ENCODE measurements at regions not wholly inside any gene's neighbourhood (a gene's known extent, or its start where the extent isn't known, plus 50 kb on each side); places are given as distances from the start of the nearest gene placed in this dataset.

DNA sequence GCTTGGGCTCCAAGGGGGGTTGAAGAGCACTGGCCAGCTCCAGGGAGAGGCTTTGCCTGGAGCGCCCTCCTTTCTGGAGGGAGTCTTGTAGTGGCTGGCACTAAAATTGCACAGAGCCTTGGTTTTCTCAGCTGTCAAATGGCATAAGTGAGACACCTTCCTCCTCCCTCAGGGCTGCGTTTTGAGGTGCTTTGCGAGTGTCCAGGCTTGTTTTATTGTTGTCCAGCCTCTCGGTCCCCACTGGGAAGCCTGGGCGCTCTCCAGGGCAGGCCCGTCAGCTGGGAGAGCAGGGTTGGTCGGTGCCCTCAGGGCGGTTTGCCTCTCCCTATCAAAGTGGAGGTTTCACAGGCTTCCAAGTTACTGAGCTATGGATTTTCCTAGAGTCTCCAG, 149.3 kb upstream of the B3GAT1 start:
- H3K4me3 ChIP-seq: no peak overlapping the region
- in situ Hi-C loops (cut with MboI; ENCODE audit: low pct_ligation_motif_present in 1 of 4, low pct_unique_long_range_greater_than_20kb in 1 of 4, low sequenced_read_pairs in 3 of 4) (no loop called here), intact Hi-C loops (cut with DNase I; ENCODE audit: low total_unique reads) (no loop called here)
- H3K4me1 ChIP-seq: no peaks in the 10 kb centered on the region
- 79 to 80% methylated on average over 2 to 8 of the region's 8 CpGs for WGBS, 2 donors (ENCODE audit: low coverage in 1 of 2)
- H3K27ac ChIP-seq: no peak overlapping the region
- no peak for DNase-seq
- no peaks in the 10 kb centered on the region for H3K27me3 ChIP-seq
- no peaks in the 10 kb centered on the region for H3K36me3 ChIP-seq
- no peaks in the 10 kb centered on the region for H3K9me3 ChIP-seq
- TF ChIP-seq POLR2AphosphoS5 (IDR thresholded peaks at IDR 0.05) (no peak), POLR2A (IDR thresholded peaks at IDR 0.05) (no peak), EP300 (IDR thresholded peaks at IDR 0.05; ENCODE audit: low read depth) (no peak)
- TF ChIP-seq, protein P1, sequence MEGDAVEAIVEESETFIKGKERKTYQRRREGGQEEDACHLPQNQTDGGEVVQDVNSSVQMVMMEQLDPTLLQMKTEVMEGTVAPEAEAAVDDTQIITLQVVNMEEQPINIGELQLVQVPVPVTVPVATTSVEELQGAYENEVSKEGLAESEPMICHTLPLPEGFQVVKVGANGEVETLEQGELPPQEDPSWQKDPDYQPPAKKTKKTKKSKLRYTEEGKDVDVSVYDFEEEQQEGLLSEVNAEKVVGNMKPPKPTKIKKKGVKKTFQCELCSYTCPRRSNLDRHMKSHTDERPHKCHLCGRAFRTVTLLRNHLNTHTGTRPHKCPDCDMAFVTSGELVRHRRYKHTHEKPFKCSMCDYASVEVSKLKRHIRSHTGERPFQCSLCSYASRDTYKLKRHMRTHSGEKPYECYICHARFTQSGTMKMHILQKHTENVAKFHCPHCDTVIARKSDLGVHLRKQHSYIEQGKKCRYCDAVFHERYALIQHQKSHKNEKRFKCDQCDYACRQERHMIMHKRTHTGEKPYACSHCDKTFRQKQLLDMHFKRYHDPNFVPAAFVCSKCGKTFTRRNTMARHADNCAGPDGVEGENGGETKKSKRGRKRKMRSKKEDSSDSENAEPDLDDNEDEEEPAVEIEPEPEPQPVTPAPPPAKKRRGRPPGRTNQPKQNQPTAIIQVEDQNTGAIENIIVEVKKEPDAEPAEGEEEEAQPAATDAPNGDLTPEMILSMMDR (IDR thresholded peaks at IDR 0.05): no peak

GRCh38 chr11:134560566-134561330, 148.7 kb upstream of the B3GAT1 start:
- no peaks in the 10 kb centered on the region for H3K9me3 ChIP-seq
- WGBS, 2 donors (ENCODE audit: low coverage in 1 of 2): 61 to 96% methylated on average over 6 to 12 of the region's 12 CpGs
- in situ Hi-C loops (cut with MboI; ENCODE audit: low pct_ligation_motif_present in 1 of 4, low pct_unique_long_range_greater_than_20kb in 1 of 4, low sequenced_read_pairs in 3 of 4) (no loop called here), intact Hi-C loops (cut with DNase I; ENCODE audit: low total_unique reads) (no loop called here)
- no peaks in the 10 kb centered on the region for H3K36me3 ChIP-seq
- H3K27ac ChIP-seq: no peak overlapping the region
- no peaks in the 10 kb centered on the region for H3K4me1 ChIP-seq
- DNase-seq: no peak
- H3K4me3 ChIP-seq: no peak overlapping the region
- no peak for TF ChIP-seq POLR2A (IDR thresholded peaks at IDR 0.05)
- TF ChIP-seq EP300 (IDR thresholded peaks at IDR 0.05; ENCODE audit: low read depth): no peak
- TF ChIP-seq POLR2AphosphoS5 (IDR thresholded peaks at IDR 0.05): no peak
- TF ChIP-seq, protein P1 (IDR thresholded peaks at IDR 0.05): no peak
- no peaks in the 10 kb centered on the region for H3K27me3 ChIP-seq

GRCh38 chr11:134560066-134560465, 148.0 kb upstream of the B3GAT1 start:
- intact Hi-C loops (cut with DNase I; ENCODE audit: low total_unique reads): no loop called here
- H3K4me3 ChIP-seq: no peak overlapping the region
- no peak for DNase-seq
- H3K27ac ChIP-seq: no peak overlapping the region
- in situ Hi-C loops (cut with MboI; ENCODE audit: low pct_ligation_motif_present in 1 of 4, low pct_unique_long_range_greater_than_20kb in 1 of 4, low sequenced_read_pairs in 3 of 4): no loop called here
- H3K9me3 ChIP-seq: no peaks in the 10 kb centered on the region
- H3K36me3 ChIP-seq: no peaks in the 10 kb centered on the region
- WGBS, 2 donors (ENCODE audit: low coverage in 1 of 2): 73% methylated on average over 6 of the region's 6 CpGs; no CpG with 5 or more reads in 1 of the 2 donors
- no peaks in the 10 kb centered on the region for H3K4me1 ChIP-seq
- H3K27me3 ChIP-seq: no peaks in the 10 kb centered on the region
- TF ChIP-seq POLR2A (IDR thresholded peaks at IDR 0.05): no peak
- TF ChIP-seq EP300 (IDR thresholded peaks at IDR 0.05; ENCODE audit: low read depth): no peak
- TF ChIP-seq, protein P1 (IDR thresholded peaks at IDR 0.05): no peak
- TF ChIP-seq POLR2AphosphoS5 (IDR thresholded peaks at IDR 0.05): no peak

- in situ Hi-C loops (cut with MboI; ENCODE audit: low pct_ligation_motif_present in 1 of 4, low pct_unique_long_range_greater_than_20kb in 1 of 4, low sequenced_read_pairs in 3 of 4): no loop called here
- H3K4me1 ChIP-seq: no peaks in the 10 kb centered on the region
- DNase-seq: no peak
- intact Hi-C loops (cut with DNase I; ENCODE audit: low total_unique reads): no loop called here
- no peak overlapping the region for H3K27ac ChIP-seq
- no peaks in the 10 kb centered on the region for H3K36me3 ChIP-seq
- WGBS, 2 donors (ENCODE audit: low coverage in 1 of 2): 62 to 80% methylated on average over 1 to 9 of the region's 9 CpGs
- no peak overlapping the region for H3K4me3 ChIP-seq
- no peaks in the 10 kb centered on the region for H3K9me3 ChIP-seq
- TF ChIP-seq, protein P1 (IDR thresholded peaks at IDR 0.05): no peak
- no peak for TF ChIP-seq POLR2A (IDR thresholded peaks at IDR 0.05)
- TF ChIP-seq POLR2AphosphoS5 (IDR thresholded peaks at IDR 0.05): no peak
- TF ChIP-seq EP300 (IDR thresholded peaks at IDR 0.05; ENCODE audit: low read depth): no peak
- no peaks in the 10 kb centered on the region for H3K27me3 ChIP-seq
Measured at GRCh38 chr11:134559602-134559962, 147.5 kb upstream of the B3GAT1 start.
